H1 (cell line): ENCODE measurements at regions not wholly inside any gene's neighbourhood (a gene's known extent, or its start where the extent isn't known, plus 50 kb on each side); places are given as distances from the start of the nearest gene placed in this dataset.

Source experiments
- CTCF ChIA-PET: fragments of 300-600 bp; sonication (Branson Sonifier 250); formaldehyde crosslinking; loops from one replicate; lab custom pipeline; 2021; ENCODE audit not compliant: partially characterized antibody; lab: Charles Lee
- POLR2A ChIA-PET: fragments of 300-600 bp; sonication (Branson Sonifier 250); formaldehyde crosslinking; loops from one replicate; lab custom pipeline; 2021; ENCODE audit warnings: inconsistent platforms; ENCODE audit not compliant: partially characterized antibody; lab: Charles Lee
- DNase-seq, 2 experiments: peaks; one replicate each; pipeline versions ENCODE4 v3.0.0 to v3.0.0-alpha.2; 2010 to 2022; ENCODE audit warnings: low spot score in 2 of 2, low read depth in 1 of 2, mixed read lengths in 1 of 2
- FAIRE-seq: peaks from 2 replicates; lab custom pipeline; 2011; peaks lifted over from hg19 to GRCh38; lab: Jason Lieb, UNC
- H2AFZ ChIP-seq: 2 replicates; pipeline ENCODE4 v1.8.1; 2012; ENCODE audit warnings: low read length, inconsistent platforms
- H2AK5ac ChIP-seq: 2 replicates; pipeline ENCODE4 v1.6.1; 2013; ENCODE audit warnings: low read depth, low read length
- H2BK120ac ChIP-seq: replicated peaks from 2 replicates; pipeline ENCODE3; 2013; ENCODE audit warnings: low read depth, low read length, inconsistent platforms
- H2BK12ac ChIP-seq: 2 replicates; pipeline ENCODE4 v1.6.1; 2013; ENCODE audit warnings: low read depth, low read length
- H2BK15ac ChIP-seq: 2 replicates; pipeline ENCODE4 v1.6.1; 2013; ENCODE audit warnings: low read length
- H2BK20ac ChIP-seq: 2 replicates; pipeline ENCODE4 v1.6.1; 2013; ENCODE audit warnings: low read length
- H2BK5ac ChIP-seq: 2 replicates; pipeline ENCODE4 v1.6.1; 2013; ENCODE audit warnings: low read depth, low read length
- H3K14ac ChIP-seq: 2 replicates; pipeline ENCODE4 v1.6.1; 2013; ENCODE audit warnings: inconsistent platforms; ENCODE audit not compliant: insufficient read length
- H3K18ac ChIP-seq: 2 replicates; pipeline ENCODE4 v1.6.1; 2013; ENCODE audit warnings: low read length; ENCODE audit errors: extremely low read depth
- H3K23ac ChIP-seq: 2 replicates; pipeline ENCODE4 v1.6.1; 2013; ENCODE audit warnings: inconsistent platforms; ENCODE audit not compliant: insufficient read length
- H3K23me2 ChIP-seq: 2 replicates; pipeline ENCODE4 v1.6.1; 2013; ENCODE audit warnings: low read depth, low read length
- H3K27ac ChIP-seq: 2 replicates; pipeline ENCODE4 v1.6.1; 2011; ENCODE audit warnings: low read depth, low read length, inconsistent platforms
- H3K27me3 ChIP-seq, 4 experiments: replicated peaks in 1 of 4; 1 replicate in 1 of 4; 2 replicates in 3 of 4; pipeline versions ENCODE4 v1.6.1 to v1.8.1; 2011 to 2013; ENCODE audit warnings: low read length in 3 of 4, mild to moderate bottlenecking in 3 of 4, inconsistent platforms in 2 of 4, mixed read lengths in 2 of 4, moderate library complexity in 1 of 4; ENCODE audit not compliant: control insufficient read depth in 3 of 4, insufficient read depth in 3 of 4; ENCODE audit errors: extremely low read depth in 1 of 4
- H3K36me3 ChIP-seq, 4 experiments: 2 replicates each; pipeline versions ENCODE4 v1.6.1 to v1.8.1; 2011 to 2013; ENCODE audit warnings: mild to moderate bottlenecking in 4 of 4, low read length in 3 of 4, moderate library complexity in 2 of 4, control low read depth in 1 of 4, inconsistent platforms in 1 of 4; ENCODE audit not compliant: insufficient read depth in 4 of 4, control insufficient read depth in 2 of 4
- H3K4ac ChIP-seq: replicated peaks from 2 replicates; pipeline ENCODE3; 2013; ENCODE audit warnings: low read length, low read depth, mixed read lengths, inconsistent platforms; ENCODE audit not compliant: insufficient read length
- H3K4me1 ChIP-seq, 4 experiments: replicated peaks in 1 of 4; 1 replicate in 1 of 4; 2 replicates in 3 of 4; pipeline versions ENCODE4 v1.6.1 to v1.8.1; 2011 to 2013; ENCODE audit warnings: low read length in 3 of 4, inconsistent platforms in 2 of 4, mixed read lengths in 1 of 4; ENCODE audit not compliant: insufficient read depth in 4 of 4, control insufficient read depth in 3 of 4
- H3K4me2 ChIP-seq, 2 experiments: 2 replicates each; pipeline versions ENCODE4 v1.6.1 to v1.8.1; 2011 to 2013; ENCODE audit warnings: low read depth in 2 of 2, low read length in 2 of 2, control low read depth in 1 of 2, inconsistent platforms in 1 of 2, mild to moderate bottlenecking in 1 of 2; ENCODE audit not compliant: insufficient read depth in 1 of 2
- H3K4me3 ChIP-seq, 4 experiments: fragments of 200-600, 300-600 bp in 1 of 4; sonication (generic), shearing (Covaris generic), sonication (Bioruptor Twin) in 1 of 4; 2 replicates each; pipeline versions ENCODE4 v1.5.1 to v1.8.1; 2011 to 2016; ENCODE audit warnings: low read length in 4 of 4, low read depth in 3 of 4, control low read depth in 2 of 4, inconsistent platforms in 2 of 4, mild to moderate bottlenecking in 2 of 4, mixed read lengths in 1 of 4, moderate library complexity in 1 of 4; ENCODE audit not compliant: insufficient read depth in 2 of 4; ENCODE audit errors: extremely low read depth in 1 of 4
- H3K56ac ChIP-seq: replicated peaks from 2 replicates; pipeline ENCODE3; 2013; ENCODE audit warnings: low read depth, mild to moderate bottlenecking, mixed read lengths, low read length, inconsistent platforms; ENCODE audit not compliant: insufficient read length
- H3K79me1 ChIP-seq: 2 replicates; pipeline ENCODE4 v1.6.1; 2013; ENCODE audit warnings: low read depth, low read length, control low read depth
- H3K79me2 ChIP-seq, 2 experiments: 2 replicates each; pipeline versions ENCODE4 v1.6.1 to v1.8.1; 2012 to 2013; ENCODE audit warnings: low read length in 2 of 2, mild to moderate bottlenecking in 2 of 2, inconsistent platforms in 1 of 2; ENCODE audit not compliant: insufficient read depth in 2 of 2, control insufficient read depth in 1 of 2
- H3K9ac ChIP-seq, 4 experiments: replicated peaks in 1 of 4; 1 replicate in 1 of 4; 2 replicates in 3 of 4; pipeline versions ENCODE4 v1.6.1 to v1.8.1; 2011 to 2013; ENCODE audit warnings: low read depth in 3 of 4, low read length in 3 of 4, control low read depth in 2 of 4, mild to moderate bottlenecking in 2 of 4, moderate library complexity in 2 of 4, inconsistent platforms in 1 of 4; ENCODE audit errors: extremely low read depth in 1 of 4
- H3K9me3 ChIP-seq, 2 experiments: 2 replicates each; pipeline versions ENCODE4 v1.6.1 to v1.8.1; 2012 to 2013; ENCODE audit warnings: mild to moderate bottlenecking in 2 of 2, moderate library complexity in 2 of 2, control low read depth in 1 of 2, inconsistent platforms in 1 of 2, low read depth in 1 of 2, low read length in 1 of 2, mixed read lengths in 1 of 2; ENCODE audit not compliant: insufficient read depth in 2 of 2
- H4K20me1 ChIP-seq, 2 experiments: replicated peaks in 1 of 2; 2 replicates each; pipeline versions ENCODE3 to v1.8.1; 2011 to 2013; ENCODE audit warnings: inconsistent platforms in 2 of 2, low read length in 2 of 2, mild to moderate bottlenecking in 1 of 2; ENCODE audit not compliant: insufficient read depth in 2 of 2, control insufficient read depth in 1 of 2
- H4K5ac ChIP-seq: 2 replicates; pipeline ENCODE4 v1.6.1; 2013; ENCODE audit warnings: low read length, low read depth, mixed read lengths, inconsistent platforms; ENCODE audit not compliant: insufficient read length
- H4K8ac ChIP-seq: 2 replicates; pipeline ENCODE4 v1.8.0; 2013; ENCODE audit warnings: mild to moderate bottlenecking, moderate library complexity, low read length, inconsistent platforms; ENCODE audit not compliant: insufficient read depth; ENCODE audit errors: extremely low read depth
- H4K91ac ChIP-seq: replicated peaks from 2 replicates; pipeline ENCODE3; 2013; ENCODE audit warnings: low read length, mixed read lengths, inconsistent platforms; ENCODE audit not compliant: insufficient read length
- POLR2A ChIP-seq, 2 experiments: IDR thresholded peaks; 1 replicate in 1 of 2; 2 replicates in 1 of 2; pipeline ENCODE4 v1.6.1; 2011; ENCODE audit warnings: low read depth in 2 of 2, low read length in 2 of 2, mild to moderate bottlenecking in 2 of 2; ENCODE audit errors: control extremely low read depth in 1 of 2
- RXRA ChIP-seq: IDR thresholded peaks from 2 replicates; pipeline ENCODE4 v1.6.1; 2011; ENCODE audit warnings: low read depth, mild to moderate bottlenecking, low read length, moderate library complexity; ENCODE audit not compliant: insufficient read depth
- SIX5 ChIP-seq: IDR thresholded peaks from 2 replicates; pipeline ENCODE4 v1.6.1; 2011; ENCODE audit warnings: mild to moderate bottlenecking, low read depth, low read length
- TAF7 ChIP-seq: optimal IDR thresholded peaks from 2 replicates; pipeline ENCODE3; 2011; ENCODE audit warnings: low read depth, mild to moderate bottlenecking, inconsistent platforms, low read length, moderate library complexity, borderline replicate concordance
- WGBS, 2 experiments: shearing (Covaris generic) in 1 of 2; methylation state at CpG; one replicate each; pipeline versions ENCODE4 v1.1.6 to v1.1.7; 2013 to 2015; ENCODE audit warnings: low lambda C conversion rate in 2 of 2, mixed read lengths in 2 of 2, inconsistent platforms in 1 of 2, low coverage in 1 of 2, missing lambda C conversion rate in 1 of 2; ENCODE audit not compliant: insufficient replicate concordance in 2 of 2, insufficient coverage in 1 of 2, insufficient read length in 1 of 2; ENCODE audit errors: extremely low coverage in 1 of 2, missing lambda C conversion rate in 1 of 2; 5-methylcytosine and 5-hydroxymethylcytosine counted together

DNA sequence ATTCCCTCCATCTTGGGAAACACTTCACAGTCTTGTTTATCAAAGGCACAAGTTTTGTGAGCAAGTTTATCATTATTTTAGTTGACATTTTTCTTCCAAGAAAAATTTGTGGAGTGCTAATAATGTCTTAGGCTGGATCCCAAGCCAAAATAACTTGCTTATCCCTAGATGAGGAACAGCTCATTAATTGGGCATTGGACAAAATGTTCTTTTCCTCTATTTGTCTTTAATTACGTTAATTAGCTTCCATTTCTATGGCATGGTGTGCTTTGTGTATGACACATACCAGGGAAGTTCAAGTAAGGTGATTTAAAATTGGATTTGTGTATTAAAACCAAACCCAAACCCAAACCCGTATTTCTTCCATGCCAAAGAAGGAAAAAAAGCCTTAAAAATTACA is 379.5 kb downstream of the SH3GL2 start:
- H4K8ac ChIP-seq = no peak overlapping the region
- H2BK20ac ChIP-seq = no peak overlapping the region
- H3K23me2 ChIP-seq = no peaks in the 10 kb centered on the region
- no peak overlapping the region for H3K27ac ChIP-seq
- no peak overlapping the region for H3K14ac ChIP-seq
- FAIRE-seq (no peak), DNase-seq (no peak)
- H3K4me2 ChIP-seq = no peak overlapping the region
- no peak overlapping the region for H3K23ac ChIP-seq
- H4K20me1 ChIP-seq = no peaks in the 10 kb centered on the region
- TF ChIP-seq TAF7 = no peak
- TF ChIP-seq SIX5 = no peak
- TF ChIP-seq RXRA = no peak
- TF ChIP-seq POLR2A (IDR thresholded peaks at IDR 0.05; ENCODE audit: control extremely low read depth in 1 of 2, low read depth in 2 of 2, low read length in 2 of 2) = no peak
- no peaks in the 10 kb centered on the region for H3K79me1 ChIP-seq
- H3K56ac ChIP-seq = no peak overlapping the region
- no peak overlapping the region for H3K18ac ChIP-seq
- no peaks in the 10 kb centered on the region for H3K36me3 ChIP-seq
- H3K9me3 ChIP-seq = no peaks in the 10 kb centered on the region
- 83% methylated on average over 2 of the region's 2 CpGs; no CpG with 5 or more reads in 1 of the 2 experiments for WGBS, 2 experiments
- no peak overlapping the region for H2BK5ac ChIP-seq
- CTCF ChIA-PET = no interaction called here
- no peaks in the 10 kb centered on the region for H3K4me1 ChIP-seq
- POLR2A ChIA-PET = no interaction called here
- no peak overlapping the region for H3K4ac ChIP-seq
- H3K4me3 ChIP-seq = no peak overlapping the region
- H2BK120ac ChIP-seq = no peak overlapping the region
- no peak overlapping the region for H2AK5ac ChIP-seq
- H3K27me3 ChIP-seq = no peaks in the 10 kb centered on the region
- H4K5ac ChIP-seq = no peak overlapping the region
- no peak overlapping the region for H2AFZ ChIP-seq
- no peak overlapping the region for H3K9ac ChIP-seq
- H3K79me2 ChIP-seq = no peaks in the 10 kb centered on the region
- no peak overlapping the region for H2BK12ac ChIP-seq
- H2BK15ac ChIP-seq = no peak overlapping the region
- no peak overlapping the region for H4K91ac ChIP-seq
